Ecto neural progenitor cell (in vitro differentiated cells): ENCODE measurements at regions not wholly inside any gene's neighbourhood (a gene's known extent, or its start where the extent isn't known, plus 50 kb on each side); places are given as distances from the start of the nearest gene placed in this dataset.
"Not testable (repeated sequence)": the region's sequence is repeated elsewhere in the genome, so short reads cannot be mapped to it uniquely, and the experiment has no call there.

ENCODE experiments used
- DNase-seq: peaks from one replicate; pipeline ENCODE4 v3.0.0-alpha.2; 2018; ENCODE audit warnings: low spot score

DNA sequence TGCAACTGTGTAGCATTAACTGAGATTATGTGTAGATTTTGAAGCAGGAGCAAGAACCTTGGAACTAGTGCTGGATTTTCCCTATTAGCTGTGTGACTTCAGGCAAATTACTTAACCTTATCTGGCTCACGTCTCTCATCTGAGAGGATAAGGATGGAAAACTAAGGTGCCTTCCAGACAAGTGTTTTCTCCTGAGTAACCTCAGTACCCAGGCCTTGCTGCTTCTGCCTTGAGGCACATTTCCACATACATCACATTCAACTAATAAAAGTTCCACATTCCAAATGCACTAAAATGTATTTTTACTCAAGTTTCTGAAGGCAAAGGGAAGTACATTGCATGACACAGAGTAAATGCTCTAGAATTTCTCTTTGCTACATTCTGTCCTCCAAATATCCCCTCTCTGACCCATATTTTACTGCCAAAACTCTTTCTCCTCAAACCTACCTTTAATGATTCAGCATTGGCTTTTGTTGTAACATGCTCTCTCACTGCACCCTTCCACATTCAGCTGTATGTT, 195.4 kb upstream of the ADGRL3 start:
- DNase-seq = no peak

DNA sequence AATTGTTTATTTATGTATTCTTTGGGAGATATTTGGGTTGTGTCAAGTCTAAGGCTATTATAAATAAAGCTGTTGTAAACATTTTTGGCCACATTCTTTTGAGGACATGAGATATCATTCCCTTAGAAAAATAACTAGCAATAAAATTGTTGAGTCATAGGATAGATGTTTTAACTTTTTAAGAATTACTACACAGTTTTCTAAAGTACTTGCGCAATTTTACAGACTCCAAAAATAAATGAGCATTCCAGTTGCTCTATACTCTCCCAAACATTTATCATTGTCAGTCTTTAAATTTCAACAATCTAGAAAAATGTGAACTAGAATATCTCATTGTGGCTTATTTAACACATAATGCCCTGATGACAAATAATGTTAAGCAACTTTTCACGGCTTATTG, 189.1 kb upstream of the ADGRL3 start:
- DNase-seq = no peak

- DNase-seq = not testable (repeated sequence)
Observed at GRCh38 chr4:61011936-61012335, 188.2 kb upstream of the ADGRL3 start.

- DNase-seq = no peak
Observed at GRCh38 chr4:61024610-61025009, 175.5 kb upstream of the ADGRL3 start.

- DNase-seq = no peak
Observed at GRCh38 chr4:61027939-61028338, 172.2 kb upstream of the ADGRL3 start.

DNA sequence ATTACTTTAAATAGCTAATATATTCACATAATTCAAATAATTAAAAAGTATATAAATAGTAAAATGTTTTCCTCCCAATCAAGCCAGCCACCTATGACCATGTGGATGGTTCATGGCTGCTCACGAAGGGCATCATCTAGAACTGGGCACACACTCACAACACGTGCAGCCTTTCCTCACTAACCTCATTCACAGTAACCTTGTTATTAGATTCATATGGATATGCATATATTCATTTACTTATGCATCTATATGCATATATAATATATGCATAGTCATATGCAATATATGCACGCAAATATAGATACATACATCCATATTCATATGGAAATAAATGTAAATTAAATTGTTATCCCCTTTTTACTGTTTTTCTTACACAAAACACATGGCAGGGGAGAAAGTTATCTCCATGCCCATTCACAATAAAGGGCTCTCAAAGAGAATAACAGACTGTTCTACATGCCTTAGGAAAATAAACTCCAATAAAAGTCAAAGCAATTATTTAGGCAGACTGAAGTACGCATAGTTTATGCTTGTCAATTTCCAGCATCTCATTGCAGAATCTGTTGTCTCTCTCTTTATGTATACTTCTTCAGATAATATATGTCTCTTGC, 163.9 kb upstream of the ADGRL3 start:
- DNase-seq = no peak

GRCh38 chr4:61041527-61041926, 158.6 kb upstream of the ADGRL3 start:
- no peak for DNase-seq

DNA sequence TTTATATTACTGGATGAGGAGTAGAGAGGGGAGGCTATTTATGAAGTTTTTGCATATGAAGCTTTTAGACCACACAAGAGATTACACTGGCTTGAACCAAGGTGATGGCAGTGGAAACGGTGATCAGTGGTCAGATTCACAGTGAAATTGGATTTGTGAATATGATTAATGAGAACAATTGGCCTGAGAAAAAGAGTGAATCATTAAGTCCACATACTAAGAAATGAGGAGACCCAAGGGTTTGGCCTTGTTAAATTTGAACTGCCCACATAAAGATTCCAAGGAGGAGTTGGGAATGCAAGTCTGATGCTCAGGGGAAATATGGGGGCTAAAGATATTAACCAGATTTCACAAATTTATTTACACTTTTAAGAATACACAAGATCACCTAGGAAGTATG, 155.3 kb upstream of the ADGRL3 start:
- no peak for DNase-seq

DNA sequence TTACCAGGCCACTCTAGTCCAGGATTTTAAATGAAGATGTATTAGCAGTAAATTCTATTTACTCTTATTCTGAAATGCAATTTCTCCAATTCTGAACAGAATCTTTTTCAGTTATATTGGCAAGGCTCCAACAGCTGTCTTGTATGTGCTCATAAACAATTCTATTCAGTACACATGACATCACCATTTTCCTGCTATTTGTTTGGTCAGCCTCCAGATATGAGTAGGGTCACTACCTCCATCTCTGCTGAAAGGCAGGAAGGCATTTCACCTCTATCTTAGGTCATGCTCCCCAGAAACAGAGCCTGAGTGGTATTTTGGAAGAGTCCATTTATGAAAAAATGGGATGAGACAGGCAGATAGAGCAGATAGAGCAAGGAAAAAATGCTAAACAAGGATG, 151.1 kb upstream of the ADGRL3 start:
- no peak for DNase-seq

DNA sequence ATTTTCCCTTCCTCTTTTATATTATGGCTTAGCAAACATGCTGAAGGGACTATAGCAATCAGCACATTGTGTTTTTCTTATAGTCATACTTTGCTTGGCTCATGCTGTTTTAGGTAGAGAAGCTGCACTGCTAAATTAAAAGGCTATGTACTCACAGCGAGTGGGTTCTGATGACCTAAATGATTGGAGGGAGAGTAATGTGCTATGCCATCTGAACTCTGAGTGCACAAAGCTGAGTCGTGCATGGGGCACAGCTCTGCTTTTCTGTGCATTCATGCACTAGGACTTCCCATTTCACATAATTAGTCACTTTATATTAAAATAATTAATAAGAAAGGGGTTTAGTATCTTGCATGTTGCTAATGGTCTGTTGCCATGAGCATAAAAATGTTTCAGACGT, 132.7 kb upstream of the ADGRL3 start:
- no peak for DNase-seq

DNA sequence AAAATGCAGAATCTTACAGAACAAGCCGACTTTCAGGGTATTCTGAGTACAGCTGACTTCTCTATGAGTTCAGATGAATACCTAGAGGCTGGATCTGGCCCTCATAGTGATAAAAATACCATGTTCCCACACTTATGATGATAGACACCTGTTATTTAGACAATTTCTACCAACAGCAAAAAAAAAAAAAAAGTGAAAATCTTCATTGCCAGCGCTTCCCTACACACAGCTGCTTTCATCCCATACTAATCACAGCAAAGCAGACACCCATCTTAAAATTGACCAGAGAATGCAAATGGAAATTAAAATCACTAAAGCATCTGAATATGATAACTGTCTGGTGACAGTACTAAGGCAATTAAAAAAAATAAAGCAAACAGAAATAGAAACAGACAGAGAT, 132.1 kb upstream of the ADGRL3 start:
- no peak for DNase-seq

GRCh38 chr4:61068745-61069144, 131.4 kb upstream of the ADGRL3 start:
- no peak for DNase-seq

- no peak for DNase-seq
Observed at GRCh38 chr4:61070269-61070668, 129.9 kb upstream of the ADGRL3 start.

- DNase-seq = no peak
Observed at GRCh38 chr4:61079427-61079826, 120.7 kb upstream of the ADGRL3 start.

DNA sequence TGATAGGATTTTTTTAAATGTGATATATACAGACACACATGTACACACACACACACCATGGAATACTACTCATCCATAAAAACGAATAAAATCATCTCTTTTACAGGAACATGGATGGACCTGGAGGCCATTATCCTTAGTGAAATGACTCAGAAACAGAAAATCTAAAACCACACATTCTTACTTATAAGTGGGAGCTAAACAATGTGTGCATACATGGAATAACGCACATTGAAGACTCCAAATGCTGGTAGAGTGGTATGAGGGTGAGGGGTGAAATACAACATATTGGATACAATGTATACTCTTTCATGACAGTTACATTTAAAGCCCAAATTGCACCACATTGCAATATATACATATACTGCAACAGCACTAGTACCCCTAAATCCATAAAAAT, 120.2 kb upstream of the ADGRL3 start:
- DNase-seq = no peak

GRCh38 chr4:61085534-61085933, 114.6 kb upstream of the ADGRL3 start:
- no peak for DNase-seq

GRCh38 chr4:61086357-61086756, 113.8 kb upstream of the ADGRL3 start:
- DNase-seq = no peak

DNA sequence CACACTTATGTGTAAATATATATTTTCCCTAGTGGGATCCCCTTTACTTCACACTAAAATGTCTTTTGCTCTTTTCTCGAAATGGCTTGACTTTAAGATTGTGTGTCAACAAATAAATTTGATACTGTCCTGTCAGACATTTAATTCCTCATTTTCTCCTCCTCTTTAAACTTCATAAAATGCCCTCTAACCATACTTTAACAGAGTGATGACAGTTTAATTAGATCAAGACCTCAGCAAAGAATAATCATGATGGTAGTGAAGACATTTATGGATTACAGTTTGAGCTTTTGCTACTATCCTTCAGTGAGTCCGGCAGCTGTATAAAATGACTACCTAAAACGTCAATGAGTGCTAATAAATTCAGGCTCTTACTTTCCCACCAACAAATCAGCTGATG, 113.1 kb upstream of the ADGRL3 start:
- no peak for DNase-seq

GRCh38 chr4:61094854-61095598, 105.1 kb upstream of the ADGRL3 start:
- no peak for DNase-seq

GRCh38 chr4:61128682-61129081, 71.4 kb upstream of the ADGRL3 start:
- no peak for DNase-seq

DNA sequence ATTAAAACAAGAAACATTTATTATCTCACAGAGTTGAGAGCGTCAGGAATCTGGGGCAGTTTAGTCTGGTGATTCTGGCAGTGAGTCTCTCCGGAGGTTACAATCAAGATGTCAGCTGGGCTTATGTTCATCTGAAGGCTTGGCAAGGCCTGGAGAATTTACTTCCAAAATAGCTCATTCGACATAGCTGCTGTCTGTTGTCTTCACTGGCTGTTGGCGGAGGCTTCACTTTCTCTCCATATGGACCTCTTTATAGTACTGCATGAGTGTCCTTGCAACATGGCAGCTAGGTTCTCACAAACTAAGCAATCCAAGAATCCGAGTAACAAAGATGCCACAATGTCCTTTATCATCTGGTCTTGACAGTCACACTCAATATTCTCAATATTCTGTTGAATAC, 70.2 kb upstream of the ADGRL3 start:
- no peak for DNase-seq

DNA sequence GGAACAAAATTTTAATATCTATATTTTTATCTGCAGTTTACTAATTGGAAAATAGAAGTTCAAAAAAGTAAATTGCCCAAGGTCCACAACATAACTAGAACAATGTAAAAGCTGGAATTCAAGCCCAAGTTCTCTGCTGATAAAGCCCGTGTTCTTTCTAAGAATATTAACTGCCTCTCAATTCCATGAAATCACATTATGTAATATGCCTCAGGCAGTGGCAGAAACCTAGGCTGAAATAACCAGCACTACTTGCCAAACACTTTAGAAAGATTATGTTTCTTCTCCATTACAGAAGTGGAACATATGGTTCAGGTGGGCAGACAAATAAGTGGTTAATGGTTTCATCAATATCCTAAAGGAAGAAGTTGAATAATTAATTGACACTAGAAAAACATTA, 56.7 kb upstream of the ADGRL3 start:
- DNase-seq = no peak

GRCh38 chr4:61149278-61149677, 50.8 kb upstream of the ADGRL3 start:
- no peak for DNase-seq
